HepG2 (cell line): ENCODE measurements at regions not wholly inside any gene's neighbourhood (a gene's known extent, or its start where the extent isn't known, plus 50 kb on each side); places are given as distances from the start of the nearest gene placed in this dataset.

Experiments
- DBP ChIP-seq: sonication (generic); formaldehyde crosslinking; IDR thresholded peaks from 2 replicates; pipeline ENCODE4 v1.4.0; 2020; ENCODE audit warnings: missing genetic modification reagents; ENCODE audit errors: not compliant biosample characterization
- ELK4 ChIP-seq: sonication (generic); formaldehyde crosslinking; IDR thresholded peaks from 2 replicates; pipeline ENCODE4 v1.9.0; 2021; ENCODE audit warnings: missing genetic modification reagents, borderline replicate concordance
- FOXK1 ChIP-seq: sonication (generic); formaldehyde crosslinking; IDR thresholded peaks from 2 replicates; pipeline ENCODE4 v1.4.0; 2020; ENCODE audit warnings: low read depth, missing genetic modification reagents, borderline replicate concordance
- GFI1 ChIP-seq: sonication (generic); formaldehyde crosslinking; IDR thresholded peaks from 2 replicates; pipeline ENCODE4 v1.5.0; 2020; ENCODE audit warnings: missing genetic modification reagents, mild to moderate bottlenecking, borderline replicate concordance
- GLMP ChIP-seq: sonication (generic); formaldehyde crosslinking; IDR thresholded peaks from 2 replicates; pipeline ENCODE4 v1.9.0; 2021; ENCODE audit warnings: missing genetic modification reagents, mild to moderate bottlenecking, borderline replicate concordance
- HOXD1 ChIP-seq: sonication (generic); formaldehyde crosslinking; IDR thresholded peaks from 2 replicates; pipeline ENCODE4 v1.5.0; 2020; ENCODE audit warnings: missing genetic modification reagents
- KDM5A ChIP-seq: fragments of 200-600 bp; sonication (generic); IDR thresholded peaks from 2 replicates; pipeline ENCODE4 v1.7.0; 2018; ENCODE audit warnings: antibody characterized with exemption, mild to moderate bottlenecking, low read length, borderline replicate concordance
- KMT2A ChIP-seq: sonication (generic); formaldehyde crosslinking; IDR thresholded peaks from 2 replicates; pipeline ENCODE4 v1.4.0; 2020; ENCODE audit warnings: missing genetic modification reagents
- SKI ChIP-seq: fragments of 450-650 bp; IDR thresholded peaks from one replicate; pipeline ENCODE4 v1.6.1; 2018; ENCODE audit warnings: mild to moderate bottlenecking; ENCODE audit not compliant: partially characterized antibody
- TIGD3 ChIP-seq: sonication (generic); formaldehyde crosslinking; IDR thresholded peaks from 2 replicates; pipeline ENCODE4 v1.5.1; 2020; ENCODE audit warnings: mild to moderate bottlenecking, missing genetic modification reagents, borderline replicate concordance
- ZBTB3 ChIP-seq: sonication (generic); formaldehyde crosslinking; IDR thresholded peaks from 2 replicates; pipeline ENCODE4 v1.4.0; 2020; ENCODE audit warnings: low read depth, mild to moderate bottlenecking, moderate library complexity, missing genetic modification reagents, borderline replicate concordance
- ZKSCAN5 ChIP-seq: sonication (generic); formaldehyde crosslinking; IDR thresholded peaks from 2 replicates; pipeline ENCODE4 v1.5.1; 2020; ENCODE audit warnings: mild to moderate bottlenecking, missing genetic modification reagents
- ZNF256 ChIP-seq: sonication (generic); formaldehyde crosslinking; conservative IDR thresholded peaks from 2 replicates; pipeline ENCODE4 v1.4.0; 2020; ENCODE audit warnings: missing genetic modification reagents
- ZNF274 ChIP-seq: sonication (generic); formaldehyde crosslinking; IDR thresholded peaks from 2 replicates; pipeline ENCODE4 v1.5.1; 2020; ENCODE audit warnings: mild to moderate bottlenecking, missing genetic modification reagents
- ZNF3 ChIP-seq: IDR thresholded peaks from 2 replicates; pipeline ENCODE4 v1.7.0; 2017; ENCODE audit warnings: inconsistent platforms
- ZNF33A ChIP-seq: sonication (generic); formaldehyde crosslinking; IDR thresholded peaks from 2 replicates; pipeline ENCODE4 v1.5.1; 2020; ENCODE audit warnings: missing genetic modification reagents, mild to moderate bottlenecking, moderate library complexity, borderline replicate concordance
- ZNF570 ChIP-seq: sonication (generic); formaldehyde crosslinking; IDR thresholded peaks from 2 replicates; pipeline ENCODE4 v1.4.0; 2020; ENCODE audit warnings: mild to moderate bottlenecking, missing genetic modification reagents, borderline replicate concordance
- ZNF616 ChIP-seq: sonication (generic); formaldehyde crosslinking; IDR thresholded peaks from 2 replicates; pipeline ENCODE4 v1.5.0; 2020; ENCODE audit warnings: low read depth, mild to moderate bottlenecking, missing genetic modification reagents
- ZNF674 ChIP-seq: sonication (generic); formaldehyde crosslinking; IDR thresholded peaks from 2 replicates; pipeline ENCODE4 v1.5.0; 2020; ENCODE audit warnings: low read depth, mild to moderate bottlenecking, missing genetic modification reagents
- ZNF678 ChIP-seq: sonication (generic); formaldehyde crosslinking; IDR thresholded peaks from 2 replicates; pipeline ENCODE4 v1.4.0; 2020; ENCODE audit warnings: mild to moderate bottlenecking, missing genetic modification reagents
- ZNF703 ChIP-seq: sonication (generic); formaldehyde crosslinking; IDR thresholded peaks from 2 replicates; pipeline ENCODE4 v1.5.1; 2020; ENCODE audit warnings: missing genetic modification reagents, mild to moderate bottlenecking, moderate library complexity, borderline replicate concordance
- ZNF770 ChIP-seq: sonication (generic); formaldehyde crosslinking; IDR thresholded peaks from 2 replicates; pipeline ENCODE4 v1.5.0; 2020; ENCODE audit warnings: mild to moderate bottlenecking, missing genetic modification reagents
- ZNF816 ChIP-seq: sonication (generic); formaldehyde crosslinking; IDR thresholded peaks from 2 replicates; pipeline ENCODE4 v1.8.0; 2022; ENCODE audit warnings: missing genetic modification reagents, mild to moderate bottlenecking, borderline replicate concordance

- TF ChIP-seq ZNF678 (CRISPR knock-in tag) = no peak
- no peak; the same call in 1 of the 2 replicates for TF ChIP-seq ZBTB3 (CRISPR knock-in tag)
- TF ChIP-seq ZNF570 (CRISPR knock-in tag) = no peak
- TF ChIP-seq ZNF703 (CRISPR knock-in tag) = no peak
- TF ChIP-seq ZNF770 = peak; percentile 30; the same call in 1 of the 2 replicates
- TF ChIP-seq ZKSCAN5 = no peak
- TF ChIP-seq ZNF816 = no peak
- no peak for TF ChIP-seq ZNF256 (CRISPR knock-in tag)
- TF ChIP-seq ZNF3 (CRISPR knock-in tag) = no peak
- no peak for TF ChIP-seq ELK4 (CRISPR knock-in tag)
- TF ChIP-seq FOXK1 (CRISPR knock-in tag) = peak; percentile 97; the same call in 1 of the 2 replicates
- TF ChIP-seq ZNF274 (CRISPR knock-in tag) = no peak
- TF ChIP-seq KMT2A (CRISPR knock-in tag) = peak; percentile 87
- no peak for TF ChIP-seq DBP
- TF ChIP-seq ZNF674 (CRISPR knock-in tag) = no peak
- peak; percentile 67 for TF ChIP-seq SKI
- TF ChIP-seq ZNF616 (CRISPR knock-in tag) = no peak
- peak; percentile 64; the same call in 1 of the 2 replicates for TF ChIP-seq GFI1
- no peak for TF ChIP-seq GLMP (CRISPR knock-in tag)
- no peak for TF ChIP-seq ZNF33A (CRISPR knock-in tag)
- peak; percentile 90 for TF ChIP-seq HOXD1
- no peak for TF ChIP-seq TIGD3 (CRISPR knock-in tag)
- TF ChIP-seq KDM5A = peak; percentile 27; the same call in 1 of the 2 replicates
Measured at GRCh38 chr14:73785834-73786635, 65.6 kb upstream of the PTGR2 start (continued).
